ENCODE measurements at regions not wholly inside any gene's neighbourhood (a gene's known extent, or its start where the extent isn't known, plus 50 kb on each side); places are given as distances from the start of the nearest gene placed in this dataset.
"Not testable (repeated sequence)": the region's sequence is repeated elsewhere in the genome, so short reads cannot be mapped to it uniquely, and the experiment has no call there.

GRCh38 chr6:11380549-11380948, 148.1 kb upstream of the NEDD9 start:
- no peak for DNase-seq

- no peak for DNase-seq
Observed at GRCh38 chr6:11379805-11380204, 147.3 kb upstream of the NEDD9 start.

- no peak for DNase-seq
Observed at GRCh38 chr6:11378639-11379038, 146.2 kb upstream of the NEDD9 start.

- DNase-seq = no peak
Observed at GRCh38 chr6:11374036-11375010, 141.9 kb upstream of the NEDD9 start.

GRCh38 chr6:11373208-11373607, 140.7 kb upstream of the NEDD9 start:
- DNase-seq = no peak

GRCh38 chr6:11372186-11372790, 139.8 kb upstream of the NEDD9 start:
- not testable (repeated sequence) for DNase-seq

- DNase-seq = no peak
Observed at GRCh38 chr6:11370191-11371018, 137.9 kb upstream of the NEDD9 start.

- DNase-seq = peak; percentile 8
Observed at GRCh38 chr6:11368760-11369159, 136.3 kb upstream of the NEDD9 start.

GRCh38 chr6:11368264-11368663, 135.8 kb upstream of the NEDD9 start:
- DNase-seq = no peak

GRCh38 chr6:11367638-11368199, 135.3 kb upstream of the NEDD9 start:
- no peak for DNase-seq

- DNase-seq = no peak
Observed at GRCh38 chr6:11366934-11367637, 134.6 kb upstream of the NEDD9 start.

- peak; percentile 72 for DNase-seq
Observed at GRCh38 chr6:11366183-11366933, 133.9 kb upstream of the NEDD9 start.

- no peak for DNase-seq
Observed at GRCh38 chr6:11364971-11365397, 132.5 kb upstream of the NEDD9 start.

- DNase-seq = peak; percentile 47
Observed at GRCh38 chr6:11363881-11364576, 131.6 kb upstream of the NEDD9 start.

GRCh38 chr6:11362564-11362963, 130.1 kb upstream of the NEDD9 start:
- no peak for DNase-seq

- no peak for DNase-seq
Observed at GRCh38 chr6:11358904-11359830, 126.7 kb upstream of the NEDD9 start.

GRCh38 chr6:11357285-11357684, 124.8 kb upstream of the NEDD9 start:
- DNase-seq = no peak

- no peak for DNase-seq
Observed at GRCh38 chr6:11356404-11357155, 124.1 kb upstream of the NEDD9 start.

GRCh38 chr6:11353921-11354389, 121.5 kb upstream of the NEDD9 start:
- DNase-seq = no peak

Measured in NK-92 treated with Interleukin-12 subunit alpha and Interleukin-12 subunit beta, amount 100 ng/mL, for 24 hours (cell line).